Inferior parietal cortex (tissue), 1 donor: ENCODE measurements at regions not wholly inside any gene's neighbourhood (a gene's known extent, or its start where the extent isn't known, plus 50 kb on each side); places are given as distances from the start of the nearest gene placed in this dataset.
"Not testable (repeated sequence)": the region's sequence is repeated elsewhere in the genome, so short reads cannot be mapped to it uniquely, and the experiment has no call there.

ENCODE experiments used
- DNase-seq: peaks from one replicate; pipeline ENCODE4 v3.0.0-alpha.2; 2016; ENCODE audit errors: extremely low spot score

GRCh38 chr3:147333098-147333497 is 73.2 kb downstream of the ZIC4 start:
- DNase-seq: no peak

DNA sequence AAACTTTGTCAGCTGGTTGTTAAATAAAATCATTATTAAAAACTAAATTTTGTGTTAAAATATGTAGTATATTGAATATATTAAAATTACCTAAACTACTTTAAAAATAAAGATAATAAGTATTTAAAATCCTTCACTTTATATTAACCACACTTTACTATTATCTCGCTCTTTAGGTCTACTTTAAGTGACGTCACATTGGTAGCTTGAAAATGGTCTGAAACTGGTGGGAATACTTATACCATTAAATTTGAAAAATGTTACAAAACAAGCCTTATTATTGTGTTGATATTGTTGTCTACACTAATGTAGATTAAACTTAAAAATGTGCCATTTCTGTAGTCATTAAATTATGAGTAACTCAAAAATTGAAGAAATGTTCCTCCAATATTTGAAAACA is 77.6 kb downstream of the ZIC4 start:
- DNase-seq: no peak

GRCh38 chr3:147324356-147324755 is 82.0 kb downstream of the ZIC4 start:
- DNase-seq: no peak

DNA sequence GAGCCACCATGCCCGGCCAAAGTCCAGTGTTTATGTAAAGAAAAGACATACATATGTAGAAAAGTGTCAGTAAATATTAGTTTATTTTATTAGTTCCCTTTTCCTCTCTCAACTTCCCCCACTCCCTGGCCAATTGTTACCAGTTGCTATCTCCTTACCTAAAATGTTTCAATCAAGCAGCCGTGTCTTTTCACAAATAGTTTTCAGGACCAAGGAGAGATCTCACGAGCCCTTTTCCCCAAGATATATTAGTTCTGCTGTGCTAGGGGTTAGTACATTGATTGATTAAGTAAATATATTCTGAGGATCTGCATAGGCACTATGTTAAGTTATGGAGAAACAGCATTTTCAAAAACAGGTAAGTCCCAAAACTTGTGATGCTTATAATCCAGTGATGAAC is 87.4 kb downstream of the ZIC4 start:
- no peak for DNase-seq

DNA sequence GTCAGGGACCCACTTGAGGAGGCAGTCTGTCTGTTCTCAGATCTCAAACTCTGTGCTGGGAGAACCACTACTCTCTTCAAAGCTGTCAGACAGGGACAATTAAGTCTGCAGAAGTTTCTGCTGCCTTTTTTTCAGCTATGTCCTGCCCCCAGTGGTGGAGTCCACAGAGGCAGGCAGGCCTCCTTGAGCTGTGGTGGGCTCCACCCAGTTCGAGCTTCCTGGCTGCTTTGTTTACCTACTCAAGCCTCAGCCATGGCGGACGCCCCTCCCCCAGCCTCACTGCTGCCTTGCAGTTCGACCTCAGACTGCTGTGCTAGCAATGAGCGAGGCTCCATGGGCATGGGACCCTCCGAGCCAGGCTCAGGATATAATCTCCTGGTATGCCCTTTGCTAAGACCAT is 89.3 kb downstream of the ZIC4 start:
- not testable (repeated sequence) for DNase-seq

DNA sequence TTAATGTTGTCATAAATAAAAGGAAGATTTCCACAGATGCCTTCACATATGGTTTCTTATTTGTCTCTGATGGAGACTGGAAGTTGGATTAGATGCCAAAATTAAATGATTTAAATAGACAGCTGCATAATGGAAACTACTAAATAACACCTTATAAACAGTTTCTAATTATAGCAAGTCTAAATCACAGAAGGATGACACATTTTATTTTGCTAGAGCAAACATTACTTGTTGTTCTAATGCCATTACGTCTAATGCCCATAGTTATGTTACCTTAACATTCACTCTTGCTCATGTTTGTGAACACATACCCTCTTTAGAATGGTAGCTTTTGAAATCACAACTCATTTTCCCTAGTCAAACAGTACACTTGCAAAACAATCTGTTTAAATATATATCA is 92.8 kb downstream of the ZIC4 start:
- no peak for DNase-seq

DNA sequence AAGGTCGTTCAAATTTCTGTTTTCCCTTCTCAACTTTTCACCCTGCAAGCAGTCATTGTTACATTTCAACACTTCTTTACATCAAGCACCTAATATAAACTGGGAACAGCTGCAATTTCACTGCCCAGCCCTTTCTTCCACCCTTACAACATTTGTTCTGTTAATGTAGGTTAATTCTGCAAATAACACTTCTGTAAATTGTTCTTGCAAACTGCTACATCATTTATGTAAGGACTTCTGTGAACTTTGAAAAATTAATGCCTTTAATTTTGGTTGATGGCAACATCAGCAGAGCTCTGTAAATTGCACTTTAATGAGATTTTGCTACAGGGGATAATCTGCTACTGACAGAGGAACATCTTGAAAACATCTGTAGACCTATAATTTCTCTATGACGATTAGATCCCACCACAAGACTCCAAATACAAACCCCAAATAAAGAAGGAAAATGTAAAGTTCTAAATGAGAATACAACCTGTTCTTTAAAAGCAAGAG is 93.5 kb downstream of the ZIC4 start:
- no peak for DNase-seq

GRCh38 chr3:147311716-147312115 is 94.6 kb downstream of the ZIC4 start:
- DNase-seq: no peak

DNA sequence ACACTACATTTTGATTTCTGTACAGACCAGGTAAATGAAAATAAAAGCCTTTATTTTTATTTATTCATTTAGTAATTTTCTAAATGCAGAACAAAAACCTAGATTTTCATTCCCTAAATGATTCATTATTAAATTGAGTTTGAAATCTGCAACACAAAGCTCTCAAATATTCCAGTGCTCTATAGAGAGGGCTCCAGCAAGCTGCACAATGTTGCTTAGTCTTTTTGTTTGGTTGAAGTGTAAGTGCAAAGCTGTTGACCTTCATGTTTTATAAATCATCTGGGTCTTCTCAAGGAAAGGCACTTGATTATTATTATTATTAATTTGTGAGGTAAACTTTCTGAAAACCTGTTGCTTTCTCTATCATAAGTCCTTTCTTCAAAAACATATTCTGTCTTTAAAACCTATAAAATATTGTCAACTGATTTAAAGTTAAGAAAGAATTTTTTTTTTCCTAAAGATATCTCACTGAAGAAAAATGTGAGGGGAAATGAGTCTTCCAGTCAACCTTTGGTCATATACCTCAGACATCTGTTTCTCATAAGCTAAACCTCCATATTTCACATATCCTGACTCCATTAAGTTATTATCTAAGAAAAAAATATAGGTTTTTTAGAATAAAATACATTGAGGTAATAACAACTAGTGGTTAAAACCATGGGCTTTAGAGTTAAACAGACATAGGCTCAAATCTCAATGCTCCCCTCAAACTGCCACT is 100.7 kb downstream of the ZIC4 start:
- DNase-seq: no peak

DNA sequence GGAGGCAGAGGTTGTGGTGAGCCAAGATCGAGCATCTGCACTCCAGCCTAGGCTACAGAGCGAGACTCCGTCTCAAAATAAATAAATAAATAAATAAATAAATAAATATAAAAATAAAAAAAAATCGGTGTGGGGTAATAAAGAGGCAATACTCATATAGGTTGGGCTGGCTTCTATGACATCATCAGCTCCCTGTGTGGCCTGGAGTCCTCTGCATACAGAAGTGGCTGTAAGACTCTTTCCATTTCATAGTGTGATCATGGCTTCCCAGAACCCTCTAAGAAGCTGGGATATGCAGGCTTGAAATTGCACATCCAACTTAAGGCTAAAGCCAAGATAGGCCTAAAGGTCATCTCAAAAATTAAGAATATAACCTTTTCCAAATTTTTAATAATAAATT is 101.6 kb downstream of the ZIC4 start:
- no peak for DNase-seq

DNA sequence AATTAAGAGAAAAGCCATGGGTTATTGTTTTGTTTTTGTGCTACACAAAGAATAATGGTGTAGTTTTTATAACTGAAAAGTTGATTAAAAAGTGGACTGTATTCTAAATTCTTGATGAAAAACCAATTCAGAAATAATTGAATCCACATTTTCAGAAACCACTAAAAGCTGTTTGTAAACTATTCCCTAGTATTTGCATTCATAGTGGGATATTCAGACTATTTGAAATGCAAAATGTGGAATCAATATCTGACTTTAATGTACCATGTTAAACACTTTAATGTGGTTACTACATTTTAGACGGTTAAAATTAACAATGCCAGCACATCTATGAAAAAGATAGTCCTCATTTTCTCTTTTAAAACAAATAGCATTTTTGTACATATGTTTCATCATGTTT is 104.6 kb downstream of the ZIC4 start:
- no peak for DNase-seq

DNA sequence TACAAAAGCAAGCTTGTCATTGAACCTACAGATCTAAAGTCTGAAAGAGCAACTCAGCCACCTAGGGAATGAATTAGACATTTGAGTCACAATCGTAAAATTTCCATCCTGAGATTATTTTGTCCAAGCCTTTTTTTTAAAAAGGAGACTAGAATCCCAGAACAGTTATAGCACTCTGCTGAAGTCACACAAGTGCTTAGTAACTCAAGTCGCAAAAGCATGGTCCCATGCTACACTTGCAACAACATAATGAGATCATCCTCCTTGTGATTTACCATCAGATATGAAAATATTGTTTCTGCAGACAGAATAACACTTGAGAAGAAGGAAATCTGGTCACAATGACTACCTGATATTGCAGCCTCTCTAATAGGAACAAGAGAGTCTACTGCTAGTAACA is 106.7 kb downstream of the ZIC4 start:
- DNase-seq: no peak

- peak; percentile 21 for DNase-seq
These were observed 107.8 kb downstream of the ZIC4 start for GRCh38 chr3:147298511-147298982.

GRCh38 chr3:147297761-147298350 is 108.5 kb downstream of the ZIC4 start:
- no peak for DNase-seq

DNA sequence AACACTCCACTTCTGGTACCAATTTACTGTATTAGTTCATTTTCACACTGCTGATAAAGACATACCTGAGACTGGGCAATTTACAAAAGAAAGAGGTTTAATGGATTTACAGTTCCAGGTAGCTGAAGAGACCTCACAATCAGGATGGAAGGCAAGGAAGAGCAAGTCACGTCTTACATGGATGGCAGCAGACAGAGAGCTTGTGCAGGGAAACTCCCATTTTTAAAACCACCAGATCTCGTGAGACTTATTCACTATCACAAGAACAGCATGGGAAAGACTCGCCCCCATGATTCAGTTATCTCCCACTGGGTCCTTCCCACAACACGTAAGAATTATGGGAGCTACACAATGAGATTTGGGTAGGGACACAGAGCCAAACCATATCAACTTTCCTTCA is 119.0 kb downstream of the ZIC4 start:
- DNase-seq: not testable (repeated sequence)

GRCh38 chr3:147269907-147270306 is 136.4 kb downstream of the ZIC4 start:
- DNase-seq: no peak

DNA sequence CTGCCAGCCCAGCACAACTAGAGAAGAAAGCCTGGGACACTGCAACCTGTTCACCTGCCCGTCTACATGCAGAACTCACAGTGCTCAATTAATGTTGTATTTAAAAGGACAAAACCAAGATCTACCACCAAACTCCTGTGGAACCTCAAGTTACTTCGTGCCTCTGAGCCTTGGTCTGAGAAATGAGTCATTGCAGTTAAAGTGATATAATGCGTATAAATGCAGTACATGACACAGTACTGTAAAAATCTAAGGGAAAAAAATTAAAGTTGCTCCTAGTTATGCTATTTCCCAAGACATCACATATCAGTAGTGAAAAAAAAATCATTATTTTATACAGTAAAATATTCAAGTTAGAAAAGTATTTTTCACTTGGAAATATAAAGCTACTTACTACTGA is 138.9 kb downstream of the ZIC4 start:
- no peak for DNase-seq

GRCh38 chr3:147257944-147258343 is 148.4 kb downstream of the ZIC4 start:
- no peak for DNase-seq

GRCh38 chr3:147256739-147257138 is 149.6 kb downstream of the ZIC4 start:
- DNase-seq: no peak

DNA sequence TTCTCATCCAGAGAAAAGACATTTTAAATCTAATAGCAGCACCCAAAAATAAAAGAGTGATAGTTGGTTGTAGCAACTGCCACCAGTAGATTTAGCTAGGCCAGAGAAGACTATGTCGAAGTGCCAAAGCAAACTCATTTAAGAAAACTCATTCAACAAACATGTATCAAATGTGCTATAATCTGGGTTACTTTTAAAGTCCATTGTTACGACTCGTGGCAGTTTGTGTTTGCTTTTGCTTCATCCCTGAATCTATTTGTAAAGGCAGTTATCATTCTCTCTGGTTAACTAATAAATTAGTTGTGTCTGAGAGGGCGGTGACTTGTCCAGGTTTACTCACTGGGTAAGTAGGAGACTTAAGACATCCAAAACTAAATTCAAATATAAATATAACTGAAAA is 159.4 kb downstream of the ZIC4 start:
- no peak for DNase-seq

DNA sequence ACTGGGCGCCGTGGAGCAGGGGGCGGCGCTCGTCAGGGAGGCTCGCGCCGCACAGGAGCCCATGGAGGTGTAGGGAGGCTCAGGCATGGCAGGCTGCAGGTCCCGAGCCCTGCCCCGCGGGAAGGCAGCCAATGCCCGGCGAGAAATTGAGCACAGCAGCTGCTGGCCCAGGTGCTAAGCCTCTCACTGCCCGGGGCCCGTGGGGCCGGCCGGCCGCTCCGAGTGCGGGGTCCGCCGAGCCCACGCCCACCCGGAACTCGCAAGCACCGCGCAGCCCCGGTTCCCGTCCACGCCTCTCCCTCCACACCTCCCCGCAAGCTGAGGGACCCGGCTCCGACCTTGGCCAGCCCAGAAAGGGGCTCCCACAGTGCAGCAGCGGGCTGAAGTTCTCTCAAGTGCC is 160.7 kb downstream of the ZIC4 start:
- not testable (repeated sequence) for DNase-seq

- not testable (repeated sequence) for DNase-seq
These were observed 161.3 kb downstream of the ZIC4 start for GRCh38 chr3:147245022-147245421.

GRCh38 chr3:147244397-147244796 is 161.9 kb downstream of the ZIC4 start:
- no peak for DNase-seq
